B cell (primary cell): ENCODE measurements at regions not wholly inside any gene's neighbourhood (a gene's known extent, or its start where the extent isn't known, plus 50 kb on each side); places are given as distances from the start of the nearest gene placed in this dataset.

Experiments used
- ATAC-seq: fragments of 200-7000 bp; cut with Tn5 transposase; one replicate; pipeline ENCODE4 v1.10.0; 2021; ENCODE audit warnings: low read depth, mild to moderate bottlenecking, moderate number of reproducible peaks, moderate library complexity
- CTCF ChIA-PET: fragments of 350-600 bp; sonication (Branson Sonifier 250); formaldehyde crosslinking; loops from one replicate; lab custom pipeline; 2021; ENCODE audit warnings: antibody characterized with exemption, inconsistent platforms; lab: Charles Lee
- POLR2A ChIA-PET: fragments of 350-600 bp; sonication (Branson Sonifier 250); formaldehyde crosslinking; loops from one replicate; lab custom pipeline; 2021; ENCODE audit warnings: antibody characterized with exemption; lab: Charles Lee
- DNase-seq: peaks from one replicate; pipeline ENCODE4 v3.0.0; 2013
- H2AFZ ChIP-seq: 2 replicates; pipeline ENCODE4 v1.6.1; 2012; ENCODE audit warnings: mild to moderate bottlenecking, low read depth, low read length; ENCODE audit not compliant: insufficient read depth, poor library complexity, severe bottlenecking
- H3K27ac ChIP-seq, 2 donors: 1 replicate in 1 of 2; 2 replicates in 1 of 2; pipeline ENCODE4 v1.5.1; 2012 to 2013; ENCODE audit warnings: low read length in 2 of 2, mild to moderate bottlenecking in 2 of 2, moderate library complexity in 1 of 2
- H3K27me3 ChIP-seq, 4 experiments: fragments of 200-600 bp in 1 of 4; sonication (generic) in 1 of 4; replicated peaks in 1 of 4; 1 replicate in 2 of 4; 2 replicates in 2 of 4; pipeline versions ENCODE4 v1.6.1 to v1.7.0; 2013 to 2016; ENCODE audit warnings: low read length in 3 of 4, mild to moderate bottlenecking in 2 of 4, mixed read lengths in 1 of 4, moderate library complexity in 1 of 4; ENCODE audit not compliant: insufficient read depth in 4 of 4, control insufficient read depth in 3 of 4; ENCODE audit errors: control extremely low read depth in 1 of 4
- H3K36me3 ChIP-seq, 2 experiments: replicated peaks in 1 of 2; 1 replicate in 1 of 2; 2 replicates in 1 of 2; pipeline versions ENCODE4 v1.6.1 to v1.7.1; 2013; ENCODE audit warnings: low read length in 1 of 2; ENCODE audit not compliant: insufficient read depth in 2 of 2, control insufficient read depth in 1 of 2; ENCODE audit errors: control extremely low read depth in 1 of 2, extremely low read depth in 1 of 2
- H3K4me1 ChIP-seq, 2 donors: fragments of 200-600 bp in 1 of 2; sonication (generic) in 1 of 2; 1 replicate in 1 of 2; 2 replicates in 1 of 2; pipeline versions ENCODE4 v1.5.1 to v1.6.1; 2013 to 2017; ENCODE audit warnings: low read length in 2 of 2; ENCODE audit not compliant: control insufficient read depth in 2 of 2, insufficient read depth in 2 of 2
- H3K4me2 ChIP-seq: replicated peaks from 2 replicates; pipeline ENCODE3; 2012; ENCODE audit warnings: mild to moderate bottlenecking, low read depth, low read length; ENCODE audit not compliant: poor library complexity, severe bottlenecking
- H3K4me3 ChIP-seq, 5 experiments: fragments of 200-600 bp in 1 of 5; sonication (generic) in 1 of 5; 1 replicate in 3 of 5; 2 replicates in 2 of 5; pipeline versions ENCODE4 v1.5.1 to v1.7.0; 2011 to 2016; ENCODE audit warnings: low read length in 4 of 5, mild to moderate bottlenecking in 4 of 5, low read depth in 2 of 5, control low read depth in 1 of 5, moderate library complexity in 1 of 5; ENCODE audit not compliant: insufficient read depth in 1 of 5; ENCODE audit errors: control extremely low read depth in 1 of 5, extremely low read depth in 1 of 5
- H3K79me2 ChIP-seq: fragments of 200-600 bp; sonication (generic); one replicate; pipeline ENCODE4 v1.6.0; 2016; ENCODE audit warnings: low read length; ENCODE audit not compliant: control insufficient read depth, insufficient read depth
- H3K9ac ChIP-seq: fragments of 200-600 bp; sonication (generic); 2 replicates; pipeline ENCODE4 v1.6.1; 2017; ENCODE audit warnings: mild to moderate bottlenecking, low read length, moderate library complexity
- H3K9me3 ChIP-seq, 3 donors: one replicate each; pipeline versions ENCODE4 v1.6.1 to v1.7.1; 2013; ENCODE audit warnings: low read length in 2 of 3; ENCODE audit not compliant: control insufficient read depth in 2 of 3, insufficient read depth in 1 of 3; ENCODE audit errors: control extremely low read depth in 1 of 3
- H4K20me1 ChIP-seq: 2 replicates; pipeline ENCODE4 v1.6.0; 2012; ENCODE audit warnings: mild to moderate bottlenecking, low read length; ENCODE audit not compliant: insufficient read depth, control insufficient read depth, poor library complexity, severe bottlenecking
- H3K27ac Mint-ChIP-seq: one replicate; pipeline ENCODE4 v1.8.0; 2021; ENCODE audit warnings: mixed read lengths
- H3K27me3 Mint-ChIP-seq: one replicate; pipeline ENCODE4 v1.8.0; 2021; ENCODE audit warnings: mixed read lengths
- H3K4me1 Mint-ChIP-seq: one replicate; pipeline ENCODE4 v1.8.0; 2021; ENCODE audit warnings: mixed read lengths
- H3K4me3 Mint-ChIP-seq: one replicate; pipeline ENCODE4 v1.8.0; 2021; ENCODE audit warnings: mixed read lengths
- H3K9me3 Mint-ChIP-seq: one replicate; pipeline ENCODE4 v1.8.0; 2022; ENCODE audit warnings: mixed read lengths; ENCODE audit not compliant: insufficient read depth
- CTCF ChIP-seq: fragments of 200-600 bp; IDR thresholded peaks from one replicate; pipeline ENCODE4 v1.8.0; 2022; ENCODE audit warnings: antibody characterized with exemption, mild to moderate bottlenecking
- EZH2 ChIP-seq: IDR thresholded peaks from 2 replicates; pipeline ENCODE4 v1.6.1; 2012; ENCODE audit warnings: borderline replicate concordance, low read depth, mild to moderate bottlenecking, moderate library complexity, low read length; ENCODE audit not compliant: insufficient read depth, poor library complexity, severe bottlenecking
- WGBS: methylation state at CpG from one replicate; pipeline ENCODE4 v1.1.5; 2013; ENCODE audit warnings: missing lambda C conversion rate; ENCODE audit not compliant: insufficient coverage; 5-methylcytosine and 5-hydroxymethylcytosine counted together
- intact Hi-C: fragments of 100-400 bp; cut with micrococcal nuclease; formaldehyde crosslinking; loops from one replicate; pipeline ENCODE4 v1.10.0; 2022

GRCh38 chr2:150264442-150264841 is 223.0 kb downstream of the RND3 start:
- H3K79me2 ChIP-seq, result no peaks in the 10 kb centered on the region
- no peak overlapping the region for H3K4me3 Mint-ChIP-seq
- H3K4me2 ChIP-seq, result no peak overlapping the region
- peaks cover 0 to 3% (median 0%) of the 10 kb centered on the region in 3 donors for H3K9me3 ChIP-seq
- H2AFZ ChIP-seq, result no peak overlapping the region
- ChIA-PET POLR2A (no interaction called here), CTCF (no interaction called here)
- no CpG with 5 or more reads among the region's 2 CpGs for WGBS
- ATAC-seq (no peak), DNase-seq (no peak)
- no peak overlapping the region for H3K9ac ChIP-seq
- no peak for TF ChIP-seq CTCF
- TF ChIP-seq EZH2, result no peak
- no peaks in the 10 kb centered on the region for H3K4me1 ChIP-seq
- intact Hi-C loops, result no loop called here
- no peak overlapping the region for H3K4me3 ChIP-seq
- no peaks in the 10 kb centered on the region for H3K4me1 Mint-ChIP-seq
- H3K9me3 Mint-ChIP-seq, result no peaks in the 10 kb centered on the region
- H3K27me3 ChIP-seq, result no peaks in the 10 kb centered on the region
- no peaks in the 10 kb centered on the region for H4K20me1 ChIP-seq
- H3K27ac ChIP-seq, result no peak overlapping the region
- no peak overlapping the region for H3K27ac Mint-ChIP-seq
- no peaks in the 10 kb centered on the region for H3K27me3 Mint-ChIP-seq
- H3K36me3 ChIP-seq, result no peaks in the 10 kb centered on the region

- Mint-ChIP-seq H3K27me3 (no peaks in the 10 kb centered on the region), H3K4me1 (no peaks in the 10 kb centered on the region), H3K9me3 (no peaks in the 10 kb centered on the region), H3K4me3 (no peak overlapping the region), H3K27ac (no peak overlapping the region)
- H3K9me3 ChIP-seq, result peaks cover 0 to 3% (median 0%) of the 10 kb centered on the region in 3 donors
- H3K4me3 ChIP-seq, result no peak overlapping the region
- no peak for DNase-seq
- H2AFZ ChIP-seq, result no peak overlapping the region
- no peak overlapping the region for H3K4me2 ChIP-seq
- no peak for TF ChIP-seq CTCF
- no peak for TF ChIP-seq EZH2
- no peak overlapping the region for H3K27ac ChIP-seq
- no peaks in the 10 kb centered on the region for H3K36me3 ChIP-seq
- no peaks in the 10 kb centered on the region for H3K4me1 ChIP-seq
- no peaks in the 10 kb centered on the region for H3K79me2 ChIP-seq
- no peaks in the 10 kb centered on the region for H4K20me1 ChIP-seq
- ATAC-seq, result no peak
- no peak overlapping the region for H3K9ac ChIP-seq
- intact Hi-C loops, result no loop called here
- CTCF ChIA-PET, result no interaction called here
- no CpG with 5 or more reads among the region's 2 CpGs for WGBS
- H3K27me3 ChIP-seq, result no peaks in the 10 kb centered on the region
- POLR2A ChIA-PET, result no interaction called here
These were observed 225.8 kb downstream of the RND3 start for GRCh38 chr2:150261691-150262090.
